HG03066 (cell line): ENCODE measurements at regions not wholly inside any gene's neighbourhood (a gene's known extent, or its start where the extent isn't known, plus 50 kb on each side); places are given as distances from the start of the nearest gene placed in this dataset.
"Not testable (repeated sequence)": the region's sequence is repeated elsewhere in the genome, so short reads cannot be mapped to it uniquely, and the experiment has no call there.

Experiments
- ATAC-seq: cut with Tn5 transposase; IDR thresholded peaks from one replicate; pipeline ENCODE4 v1.9.1; 2021; ENCODE audit warnings: low read depth; ENCODE audit not compliant: unreplicated experiment

DNA sequence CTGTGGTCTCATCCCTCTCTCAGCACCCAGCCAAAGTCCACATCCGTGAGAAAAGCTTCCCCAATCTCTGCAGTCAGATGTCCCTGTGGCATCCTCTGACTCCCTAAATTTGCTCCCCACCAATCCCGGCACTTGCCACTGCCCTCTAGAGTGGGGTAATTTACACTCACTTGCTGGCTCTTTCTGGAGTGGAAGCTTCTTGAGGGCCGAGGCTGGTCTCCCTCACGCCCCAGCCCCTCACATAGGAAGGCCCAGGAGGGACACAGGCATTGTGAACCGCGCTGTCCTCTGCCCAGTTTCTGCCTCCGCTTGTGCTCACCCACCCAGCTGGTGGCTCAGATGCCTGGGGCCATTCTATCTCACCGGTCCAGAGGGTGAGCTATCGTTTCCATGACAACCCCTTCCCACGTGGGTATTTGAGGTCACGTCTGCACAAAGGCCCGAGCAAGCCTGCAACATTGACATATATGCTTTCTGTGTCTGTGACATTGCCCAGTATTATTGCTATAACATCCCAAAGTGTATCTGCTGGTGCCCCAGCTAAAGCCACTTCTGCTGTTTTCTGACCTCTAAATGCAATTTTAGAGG is 97.3 kb upstream of the CTBP2 start:
- ATAC-seq = no peak

DNA sequence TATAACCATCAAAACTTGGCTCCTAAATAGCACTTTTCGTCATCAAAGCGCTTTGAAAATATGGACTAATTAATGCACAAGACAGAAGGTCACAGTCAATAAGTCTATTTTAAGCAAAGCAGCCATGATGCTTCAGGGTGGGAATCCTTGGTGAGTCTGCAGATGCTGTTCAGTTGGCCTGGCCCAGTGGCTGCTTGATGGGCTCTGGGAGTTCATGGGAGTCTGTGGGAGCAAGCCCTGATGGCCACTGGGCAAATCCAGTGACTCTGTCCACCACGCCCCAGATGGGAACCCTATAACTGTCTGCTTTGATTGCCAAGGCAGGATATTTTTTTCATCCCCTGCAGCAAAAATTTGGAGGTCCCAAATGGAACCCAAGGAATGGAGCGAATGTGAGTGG is 95.7 kb upstream of the CTBP2 start:
- no peak for ATAC-seq

DNA sequence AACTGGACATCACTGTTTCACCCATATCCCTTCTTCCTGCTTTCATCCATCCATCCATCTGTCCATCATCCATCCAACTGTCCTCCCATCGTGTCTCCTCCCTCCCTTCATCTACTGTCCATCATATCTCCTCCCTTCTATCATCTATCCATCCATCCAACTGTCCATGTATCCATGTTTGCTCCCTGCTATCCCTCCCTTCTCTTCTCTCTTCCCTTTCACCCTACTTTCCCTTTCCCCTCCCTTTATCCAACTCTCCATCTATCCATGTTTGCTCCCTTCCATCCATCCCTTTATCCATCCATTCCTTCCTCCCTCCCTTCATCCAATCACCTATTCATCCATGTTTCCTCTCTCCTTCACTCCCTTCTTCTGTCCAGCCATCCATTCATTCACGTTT is 92.6 kb upstream of the CTBP2 start:
- ATAC-seq = no peak

- ATAC-seq = not testable (repeated sequence)
Observed at GRCh38 chr10:125250834-125251233, 90.5 kb upstream of the CTBP2 start.

DNA sequence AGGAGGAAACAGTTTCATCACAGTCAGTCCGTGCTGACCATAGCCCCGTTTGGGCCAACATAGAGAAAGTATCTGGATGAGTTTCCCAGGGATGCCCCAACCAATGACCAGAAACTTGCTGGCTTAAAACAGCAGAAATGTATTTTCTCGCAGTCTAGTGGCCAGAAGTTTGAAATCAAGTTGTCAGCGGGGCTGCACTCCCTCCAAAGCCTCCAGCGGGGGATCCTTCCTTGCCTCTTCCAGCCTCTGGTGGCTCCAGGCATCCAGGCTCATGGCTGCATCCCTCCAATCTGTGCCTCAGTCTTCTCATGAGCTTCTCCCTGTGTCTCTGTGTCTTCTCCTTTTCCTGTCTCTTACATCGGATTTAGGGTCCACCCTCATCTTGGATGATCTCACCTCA is 89.6 kb upstream of the CTBP2 start:
- ATAC-seq = no peak

GRCh38 chr10:125248489-125248888 is 88.1 kb upstream of the CTBP2 start:
- ATAC-seq = no peak

DNA sequence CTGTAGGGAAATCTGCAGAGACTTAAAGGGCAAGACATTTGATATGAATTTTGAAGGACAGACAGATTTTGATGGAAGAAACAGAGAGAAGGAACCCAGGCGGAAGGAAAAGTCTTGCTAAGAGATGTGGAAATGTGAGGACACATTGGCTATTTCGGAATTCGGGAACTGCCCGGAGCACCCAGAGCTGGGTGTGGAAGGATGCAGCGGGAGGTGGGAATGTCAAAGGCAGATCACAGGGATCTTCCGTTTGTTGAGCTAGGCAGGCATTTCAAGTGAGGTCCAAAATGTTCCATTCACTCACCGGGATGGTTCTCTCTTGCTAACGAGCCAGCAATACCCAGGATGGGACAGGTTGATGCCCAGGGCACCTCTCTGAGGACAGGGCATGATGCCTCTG is 87.2 kb upstream of the CTBP2 start:
- ATAC-seq = no peak

- no peak for ATAC-seq
Observed at GRCh38 chr10:125243532-125244253, 83.3 kb upstream of the CTBP2 start.

- no peak for ATAC-seq
Observed at GRCh38 chr10:125238682-125239081, 78.3 kb upstream of the CTBP2 start.

- no peak for ATAC-seq
Observed at GRCh38 chr10:125236091-125236490, 75.7 kb upstream of the CTBP2 start.

GRCh38 chr10:125235093-125236069 is 75.0 kb upstream of the CTBP2 start:
- ATAC-seq = no peak

GRCh38 chr10:125234576-125234975 is 74.2 kb upstream of the CTBP2 start:
- not testable (repeated sequence) for ATAC-seq

DNA sequence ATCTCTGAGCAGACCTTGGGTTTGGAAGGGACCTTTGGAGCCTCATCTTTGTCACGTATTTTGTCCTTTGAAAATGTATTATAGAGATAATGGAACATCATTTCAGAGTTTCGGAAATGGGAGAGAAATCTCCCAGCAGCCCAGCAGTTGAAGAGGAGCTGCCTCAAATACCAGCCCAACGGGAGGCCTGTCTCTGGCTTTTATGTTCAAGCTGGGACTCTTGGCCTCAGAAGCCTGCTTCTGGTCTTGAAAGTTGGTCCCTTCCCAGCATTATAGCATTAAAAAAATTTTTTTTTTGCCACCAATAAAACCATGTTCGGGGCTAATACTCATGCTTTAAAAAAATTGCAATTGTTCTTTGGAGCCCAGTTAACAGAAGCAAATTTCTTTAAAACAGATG is 73.4 kb upstream of the CTBP2 start:
- ATAC-seq = no peak

- no peak for ATAC-seq
Observed at GRCh38 chr10:125232841-125233240, 72.5 kb upstream of the CTBP2 start.

GRCh38 chr10:125231813-125232475 is 71.6 kb upstream of the CTBP2 start:
- no peak for ATAC-seq

- no peak for ATAC-seq
Observed at GRCh38 chr10:125231116-125231812, 70.9 kb upstream of the CTBP2 start.

- ATAC-seq = no peak
Observed at GRCh38 chr10:125230251-125230650, 69.9 kb upstream of the CTBP2 start.

GRCh38 chr10:125228245-125228940 is 68.0 kb upstream of the CTBP2 start:
- not testable (repeated sequence) for ATAC-seq

GRCh38 chr10:125227546-125227945 is 67.2 kb upstream of the CTBP2 start:
- ATAC-seq = no peak

DNA sequence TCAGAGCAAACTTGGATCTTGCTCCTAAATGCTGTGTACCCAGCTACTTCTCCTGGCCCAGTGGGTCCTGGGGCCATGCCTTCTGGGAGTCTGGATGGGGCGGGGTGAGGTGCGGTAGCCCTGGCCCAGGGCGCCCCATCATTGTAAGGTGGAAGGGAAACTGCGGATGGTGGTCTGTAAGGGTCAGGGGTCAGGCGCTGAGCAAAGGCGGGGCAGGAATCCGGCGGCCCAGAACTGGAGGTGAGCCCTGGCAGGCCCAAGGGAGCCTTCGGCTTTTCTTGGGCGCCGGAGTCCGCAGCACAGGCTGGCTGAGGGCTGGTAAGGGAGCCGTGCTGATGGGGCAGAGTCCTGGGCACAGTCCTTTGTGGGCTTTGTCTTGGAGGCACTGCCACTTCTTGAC is 66.5 kb upstream of the CTBP2 start:
- no peak for ATAC-seq
